Daoy (cell line): ENCODE measurements at regions not wholly inside any gene's neighbourhood (a gene's known extent, or its start where the extent isn't known, plus 50 kb on each side); places are given as distances from the start of the nearest gene placed in this dataset.
A peak's percentile ranks its signal among the peaks of the same experiment; 100 is the strongest.

Source experiments
- DNase-seq: peaks from one replicate; pipeline ENCODE4 v3.0.0-alpha.2; 2015; ENCODE audit warnings: low read depth

DNA sequence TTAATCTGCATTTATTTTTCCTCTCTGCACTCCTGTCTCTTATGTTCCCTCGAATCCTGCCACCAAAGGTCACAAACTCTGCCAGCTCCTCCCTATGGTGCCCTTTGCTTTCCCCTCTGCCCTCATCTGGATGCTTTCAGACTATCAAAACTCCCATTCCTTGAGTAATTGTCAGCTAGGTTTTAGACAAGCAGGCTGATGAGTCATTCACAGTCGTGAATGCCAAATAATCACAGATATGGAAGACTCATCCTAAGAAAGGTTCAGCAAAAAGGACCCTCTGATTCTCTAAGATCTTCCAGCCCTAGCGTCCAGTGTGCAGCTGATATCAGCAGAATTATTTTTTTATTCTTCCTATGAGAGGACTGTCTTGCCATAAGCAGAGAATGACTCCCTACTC, 104.5 kb upstream of the NUDT12 start:
- peak; percentile 10 for DNase-seq

DNA sequence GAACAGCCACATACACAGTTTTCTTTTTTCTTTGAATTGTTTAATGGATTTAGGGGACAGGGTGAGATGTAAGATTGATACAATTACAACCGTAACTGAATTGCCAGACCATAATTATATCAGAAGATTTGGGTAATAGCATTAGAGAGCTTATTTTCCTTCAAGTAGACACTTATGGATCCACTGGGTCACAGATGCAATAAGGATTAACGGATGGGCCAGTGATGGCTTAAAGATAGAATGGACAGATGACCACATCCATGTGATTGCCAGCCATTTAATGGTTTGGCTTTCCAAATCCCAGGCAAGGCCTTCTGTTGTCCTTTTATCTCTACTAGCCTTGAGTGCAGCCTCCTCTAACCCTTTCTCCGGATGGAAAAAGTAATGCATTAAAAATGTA, 94.7 kb upstream of the NUDT12 start:
- no peak for DNase-seq

DNA sequence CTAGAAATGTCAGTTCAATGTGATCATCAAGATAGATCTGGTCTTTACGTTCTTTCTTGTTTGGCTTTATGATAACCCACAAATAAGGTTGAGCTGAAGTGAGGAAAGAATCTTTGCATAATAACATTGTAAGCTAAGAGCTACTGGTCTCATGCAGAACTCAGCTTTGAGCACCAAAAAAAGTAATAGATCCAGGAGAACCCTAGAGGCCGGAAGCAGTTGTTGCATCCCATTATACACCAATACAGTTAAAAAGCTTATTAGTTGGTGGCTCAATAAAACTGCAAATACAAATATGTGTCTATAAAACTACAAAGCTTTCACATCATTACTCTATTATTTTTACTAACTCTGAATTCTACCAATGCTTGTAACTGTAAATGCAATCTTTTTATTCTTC, 85.5 kb upstream of the NUDT12 start:
- DNase-seq = no peak

DNA sequence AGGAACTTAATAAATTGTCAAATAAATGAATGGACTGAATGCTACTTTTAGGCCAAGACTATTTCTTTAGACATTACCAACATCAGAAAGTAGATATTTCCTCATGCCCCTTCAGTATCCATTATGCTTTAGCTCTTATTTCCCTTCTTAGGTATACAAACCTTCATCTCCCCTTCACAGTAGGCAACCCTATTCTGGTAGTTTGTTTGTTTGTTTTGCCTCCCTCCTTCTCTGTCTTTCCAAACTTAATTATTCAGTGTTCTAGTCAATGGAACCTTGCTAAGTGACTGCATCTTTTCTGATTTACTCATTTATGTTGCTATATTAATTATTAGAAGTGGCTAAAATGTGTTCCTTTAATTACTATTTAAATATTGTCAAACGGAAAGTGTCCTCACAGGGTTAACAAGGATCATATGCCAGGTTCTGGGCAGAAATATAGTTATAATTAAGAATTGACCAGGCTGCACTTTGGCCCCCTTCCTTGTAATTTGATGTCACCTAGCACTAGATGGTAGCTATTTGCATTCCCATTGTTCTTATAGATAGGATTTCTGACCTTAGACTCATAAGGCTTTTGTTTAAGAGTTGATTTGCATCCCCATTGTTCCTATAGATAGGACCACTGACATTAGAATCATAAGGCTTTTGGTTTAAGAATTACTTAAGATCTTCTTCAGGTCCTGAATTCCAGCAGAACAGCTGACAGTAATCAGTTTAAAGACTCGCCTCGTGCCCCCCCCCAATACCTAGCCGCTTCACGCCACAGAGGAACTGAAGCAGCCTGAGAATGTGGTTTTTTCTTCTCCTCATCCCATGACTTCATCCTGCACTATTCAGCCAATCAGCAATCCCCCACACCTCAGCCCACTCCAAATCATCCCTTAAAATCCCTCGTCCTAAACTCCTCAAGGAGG, 84.4 kb upstream of the NUDT12 start:
- DNase-seq = no peak

GRCh38 chr5:103645816-103646215, 83.2 kb upstream of the NUDT12 start:
- DNase-seq = no peak

DNA sequence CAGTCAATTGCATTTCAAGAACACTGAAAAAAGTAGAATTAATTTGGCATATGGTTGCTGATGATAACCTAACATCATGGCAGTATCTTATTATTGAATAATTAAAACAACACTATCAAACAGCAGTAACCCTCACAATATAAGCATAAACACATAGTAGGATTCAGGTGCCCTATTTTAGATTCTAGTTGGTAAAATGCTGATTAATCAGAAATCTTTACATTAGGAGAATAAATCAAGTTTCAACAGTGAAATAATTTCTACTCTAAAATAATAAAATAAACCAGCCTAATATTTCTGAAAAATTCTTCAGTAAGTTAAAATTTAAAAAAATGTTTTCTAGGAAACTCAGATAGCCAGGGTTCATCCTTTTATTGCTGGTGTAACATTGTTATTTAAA, 76.4 kb upstream of the NUDT12 start:
- no peak for DNase-seq

DNA sequence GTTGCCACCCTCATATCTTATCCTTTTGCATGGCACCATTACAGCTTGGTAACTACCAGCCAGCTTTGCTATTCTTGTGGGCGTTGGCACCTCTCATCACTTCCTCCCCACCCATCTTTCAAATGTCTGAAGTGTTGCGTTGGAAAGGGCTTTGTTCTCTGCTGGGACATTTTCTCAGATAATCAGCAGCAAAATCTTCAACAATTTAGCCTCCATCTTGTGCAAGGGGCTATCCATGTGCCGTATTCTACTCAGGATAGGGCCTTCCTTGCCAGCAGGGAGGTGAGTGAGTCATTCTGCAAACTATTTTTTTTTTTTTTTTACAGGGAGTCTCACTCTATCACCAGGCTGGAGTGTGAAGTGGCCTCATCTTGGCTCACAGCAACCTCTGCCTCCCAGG, 62.1 kb upstream of the NUDT12 start:
- peak; percentile 25 for DNase-seq

DNA sequence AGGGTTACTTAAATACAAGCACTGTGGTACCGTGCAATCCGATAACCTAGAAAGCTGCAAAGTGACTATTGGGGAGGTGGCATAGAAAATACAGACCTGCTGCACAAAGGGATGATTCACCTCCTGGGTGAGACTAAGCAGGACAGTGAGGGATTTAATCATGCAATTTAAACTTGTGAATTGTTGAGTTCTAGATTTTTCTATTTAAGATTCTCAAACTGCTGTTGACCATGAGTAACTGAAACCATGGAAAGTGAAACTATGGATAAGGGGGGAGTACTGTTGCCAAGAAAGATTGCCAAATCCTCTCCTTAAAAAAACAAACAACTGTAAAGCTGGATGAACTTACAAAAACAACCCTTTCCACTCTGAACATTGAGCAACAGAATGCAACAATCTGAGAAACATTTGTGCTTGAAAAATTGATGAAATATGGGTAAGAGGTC, 61.5 kb upstream of the NUDT12 start:
- peak; percentile 9 for DNase-seq

- no peak for DNase-seq
Measured at GRCh38 chr5:103623425-103623824, 60.8 kb upstream of the NUDT12 start.

- no peak for DNase-seq
Measured at GRCh38 chr5:103621548-103621930, 59.0 kb upstream of the NUDT12 start.

DNA sequence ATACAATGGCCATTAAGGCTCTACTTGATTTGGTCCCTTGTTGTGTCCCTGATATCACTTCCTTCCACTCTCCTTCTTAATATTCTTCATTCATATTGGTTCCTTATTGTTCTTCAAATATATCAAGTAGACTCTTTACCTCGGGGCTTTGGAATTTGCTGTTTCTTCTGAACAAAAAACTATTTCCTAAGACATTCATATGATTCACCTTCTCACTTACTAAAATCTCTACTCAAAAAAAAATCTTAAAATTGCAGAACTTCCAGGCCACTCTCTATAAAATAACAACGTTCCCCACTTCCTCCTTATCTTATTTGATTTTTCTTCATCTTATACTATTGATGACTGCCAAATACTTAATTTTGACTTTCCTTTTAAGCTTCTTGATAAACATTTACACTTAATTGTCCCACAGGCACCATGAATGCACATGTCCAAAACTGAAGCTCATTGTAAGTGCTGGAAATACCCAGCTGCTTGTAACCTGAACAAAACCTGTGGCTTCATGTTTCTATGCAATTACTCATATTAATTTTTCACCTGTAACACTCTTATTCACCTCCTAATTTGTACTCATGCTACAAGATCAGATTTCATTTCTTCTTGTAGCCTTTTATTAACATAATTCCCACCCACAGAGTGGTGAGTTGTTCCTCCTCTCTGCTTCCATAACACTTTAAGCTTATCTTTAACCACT, 58.4 kb upstream of the NUDT12 start:
- DNase-seq = no peak

DNA sequence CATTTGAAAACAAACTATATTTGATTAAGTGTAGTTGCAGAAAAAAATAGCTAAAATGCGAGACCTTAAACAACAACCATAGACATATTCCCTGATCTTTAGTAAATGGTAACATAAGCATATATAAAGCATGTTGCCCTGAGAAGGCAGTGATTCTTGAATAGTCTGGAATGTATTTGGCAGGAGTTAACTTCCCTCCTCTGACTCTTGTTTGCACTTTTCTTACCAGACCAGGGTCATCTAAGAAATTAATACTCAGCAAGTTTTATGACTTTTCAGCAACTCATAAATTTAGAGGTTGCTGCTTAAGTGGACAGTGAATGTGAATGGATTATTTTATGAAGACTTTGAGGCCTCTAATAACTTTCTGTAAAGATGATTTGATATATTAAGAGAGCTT, 55.3 kb upstream of the NUDT12 start:
- DNase-seq = no peak

DNA sequence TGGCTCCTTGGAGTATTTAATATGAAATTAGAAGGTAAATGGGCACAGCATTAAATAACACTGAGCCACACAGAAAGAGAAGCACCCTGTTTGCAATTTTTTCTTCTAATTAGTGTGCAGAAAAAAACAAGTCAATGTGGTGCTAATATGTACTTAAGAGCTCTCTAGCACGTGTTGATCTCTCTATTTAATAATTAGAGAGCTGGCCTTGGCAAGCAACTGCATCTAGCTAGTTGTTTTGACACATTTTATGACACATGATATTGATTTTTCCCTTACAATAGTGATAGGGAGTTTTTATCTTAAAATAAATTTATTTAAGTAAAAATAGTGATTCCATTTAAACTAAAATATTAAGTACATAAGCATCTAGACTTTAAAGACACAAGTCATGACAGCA, 54.5 kb upstream of the NUDT12 start:
- DNase-seq = no peak

- no peak for DNase-seq
Measured at GRCh38 chr5:103612545-103612944, 50.0 kb upstream of the NUDT12 start.
